ENCODE measurements at regions not wholly inside any gene's neighbourhood (a gene's known extent, or its start where the extent isn't known, plus 50 kb on each side); places are given as distances from the start of the nearest gene placed in this dataset.
"Not testable (repeated sequence)": the region's sequence is repeated elsewhere in the genome, so short reads cannot be mapped to it uniquely, and the experiment has no call there.

DNA sequence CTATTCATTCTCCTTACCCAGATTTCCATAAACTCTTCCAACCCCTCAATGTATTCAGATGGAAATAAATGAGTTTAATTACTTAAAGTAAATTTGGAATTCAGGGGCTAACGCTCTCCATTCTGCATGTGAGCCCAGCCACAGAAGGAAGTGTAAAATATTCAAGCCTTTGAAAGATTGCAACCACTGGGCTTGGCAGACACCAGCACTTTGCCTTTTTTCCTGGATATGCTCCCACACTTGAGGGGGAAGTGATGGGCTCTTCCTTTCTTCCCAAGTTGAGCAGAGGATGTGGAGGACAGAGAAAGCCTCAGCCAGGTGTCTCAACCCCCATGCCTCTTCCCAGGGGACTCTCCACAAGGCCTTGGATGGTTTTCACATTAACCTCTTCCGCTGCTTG is 825.1 kb upstream of the EEF2KMT start:
- no peak for DNase-seq

DNA sequence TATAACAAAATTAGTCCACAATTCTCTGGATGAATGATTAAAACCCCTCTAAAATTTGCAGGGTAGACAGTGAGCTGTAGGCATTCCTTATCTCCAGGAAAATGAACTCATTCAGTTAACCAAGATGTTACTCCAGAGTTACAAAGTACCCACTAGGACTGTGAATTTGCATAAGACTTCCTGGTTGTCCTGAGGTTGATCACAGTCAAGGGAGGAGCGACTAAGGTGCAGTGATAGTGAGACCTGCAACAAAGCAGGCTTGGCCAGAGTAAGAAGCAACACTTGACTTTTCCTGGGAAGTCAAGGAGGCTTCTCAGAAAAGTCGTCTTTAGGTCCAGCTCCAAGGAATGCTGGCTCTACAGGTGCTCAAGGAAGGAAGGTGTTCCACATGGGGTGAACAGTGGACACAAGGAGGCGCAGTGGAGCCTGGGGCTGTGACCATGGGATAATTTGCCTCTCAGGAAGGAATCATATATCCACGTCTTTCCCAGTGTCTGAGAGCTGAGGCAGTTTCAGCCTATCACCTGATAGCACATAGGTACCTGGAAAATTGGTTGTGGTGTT is 821.1 kb upstream of the EEF2KMT start:
- no peak for DNase-seq

DNA sequence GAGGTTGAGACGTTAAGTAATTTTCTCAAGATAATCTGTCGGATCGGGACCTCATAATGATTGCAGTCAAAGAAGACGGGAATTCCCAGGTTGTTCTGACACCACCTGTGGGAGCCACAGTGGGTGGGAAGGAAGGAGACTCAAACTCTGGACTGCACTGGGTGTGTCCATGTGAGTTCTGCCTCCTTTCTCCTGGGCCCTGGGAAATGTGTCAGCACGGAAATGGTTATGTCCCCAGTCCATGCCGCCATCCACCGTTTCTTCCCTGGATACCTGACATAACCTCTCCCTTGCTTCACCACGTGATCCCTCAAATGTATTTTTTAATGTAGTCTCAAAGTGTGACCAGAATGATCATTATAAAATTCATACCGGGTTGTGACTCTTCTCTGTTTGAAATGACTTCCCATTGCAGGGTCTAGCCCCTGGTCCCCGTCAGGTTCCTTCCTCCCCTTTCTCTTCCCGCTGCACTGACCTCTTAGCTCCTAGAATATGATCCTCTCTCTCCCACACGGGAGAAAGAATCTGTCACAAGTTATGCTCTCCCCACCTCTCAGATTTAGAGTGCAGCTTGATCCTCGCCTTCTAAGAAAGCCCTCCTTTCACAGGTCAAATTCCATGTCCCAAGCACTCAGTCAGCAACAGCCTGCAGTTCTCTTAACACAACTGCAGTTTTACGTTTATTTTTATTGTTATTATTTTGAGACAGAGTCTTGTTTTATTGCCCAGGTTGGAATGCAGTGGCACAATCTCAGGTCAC is 820.0 kb upstream of the EEF2KMT start:
- no peak for DNase-seq

DNA sequence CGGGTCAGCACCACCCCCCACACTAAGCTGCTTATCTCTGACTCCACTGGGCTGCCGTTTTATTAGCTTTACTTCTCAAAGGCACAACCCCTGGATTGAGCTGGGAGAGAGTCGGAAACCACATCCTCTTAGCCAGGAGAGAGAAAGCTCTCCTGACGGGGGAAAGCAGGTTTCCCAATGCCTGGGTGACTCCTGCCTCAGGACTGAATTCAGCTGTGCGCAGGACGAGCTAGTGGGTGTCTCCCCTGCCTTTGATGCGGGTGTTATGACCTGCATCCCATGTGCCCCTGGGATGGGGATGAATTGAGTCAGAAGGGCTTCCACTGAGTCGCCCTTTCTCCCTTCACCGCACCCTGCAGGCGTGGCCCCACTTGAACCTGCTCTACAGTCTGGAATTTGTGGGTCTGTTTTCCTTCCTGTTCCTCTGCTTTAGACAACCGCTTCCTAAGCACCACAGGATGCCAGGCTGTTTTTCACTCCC is 819.2 kb upstream of the EEF2KMT start:
- DNase-seq = no peak

DNA sequence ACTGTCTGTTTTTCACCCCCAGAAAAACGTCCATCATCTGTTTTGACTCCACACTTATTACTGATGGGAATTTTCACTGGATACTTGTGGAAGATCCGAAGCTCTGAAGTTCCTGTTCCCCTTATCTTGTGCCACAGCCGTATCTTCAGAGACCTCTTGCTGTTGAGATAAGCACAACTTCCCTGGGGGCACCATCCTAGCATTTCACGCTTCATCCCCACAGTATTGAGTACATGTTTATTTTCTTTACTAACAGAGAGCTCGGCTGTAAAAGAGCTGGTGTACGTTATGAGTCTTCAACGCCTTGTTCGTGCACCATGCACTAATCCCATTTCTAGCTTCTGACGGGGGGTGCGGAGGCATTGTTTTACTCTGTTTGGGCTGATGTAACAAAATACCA is 813.6 kb upstream of the EEF2KMT start:
- DNase-seq = no peak

DNA sequence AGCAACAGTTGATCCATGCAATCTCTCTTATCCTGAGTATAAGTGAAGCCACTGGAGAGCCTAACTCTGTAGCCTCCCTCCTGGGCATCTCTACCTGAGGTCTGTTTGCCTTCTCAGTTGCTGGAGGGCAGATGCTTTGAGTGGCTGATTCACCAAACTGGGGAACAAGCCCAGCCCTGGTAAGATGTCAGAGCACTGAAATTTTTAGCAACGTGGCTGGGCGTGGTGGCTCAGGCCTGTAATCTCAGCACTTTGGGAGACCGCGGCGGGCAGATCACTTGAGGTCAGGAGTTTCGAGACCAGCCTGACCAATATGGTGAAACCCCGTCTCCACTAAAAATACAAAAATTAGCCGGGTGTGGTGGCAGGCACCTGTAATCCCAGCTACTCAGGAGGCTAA is 812.0 kb upstream of the EEF2KMT start:
- DNase-seq = not testable (repeated sequence)

DNA sequence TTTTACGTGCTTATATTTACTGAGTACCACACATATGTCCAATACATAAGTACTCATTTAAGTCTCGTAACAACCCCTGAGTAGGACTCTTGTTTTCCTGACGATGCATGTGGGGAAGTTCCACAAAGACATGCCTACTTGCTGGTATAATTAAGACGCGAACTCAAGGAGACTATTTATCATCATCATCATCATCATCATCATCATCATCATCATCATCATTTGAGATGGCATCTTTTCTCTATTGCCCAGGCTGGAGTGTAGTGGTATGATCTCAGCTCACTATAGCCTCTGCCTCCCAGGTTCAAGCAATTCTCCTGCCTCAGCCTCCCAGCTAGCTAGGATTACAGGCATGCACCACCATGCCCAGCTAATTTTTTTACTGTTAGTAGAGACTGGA is 809.9 kb upstream of the EEF2KMT start:
- no peak for DNase-seq

DNA sequence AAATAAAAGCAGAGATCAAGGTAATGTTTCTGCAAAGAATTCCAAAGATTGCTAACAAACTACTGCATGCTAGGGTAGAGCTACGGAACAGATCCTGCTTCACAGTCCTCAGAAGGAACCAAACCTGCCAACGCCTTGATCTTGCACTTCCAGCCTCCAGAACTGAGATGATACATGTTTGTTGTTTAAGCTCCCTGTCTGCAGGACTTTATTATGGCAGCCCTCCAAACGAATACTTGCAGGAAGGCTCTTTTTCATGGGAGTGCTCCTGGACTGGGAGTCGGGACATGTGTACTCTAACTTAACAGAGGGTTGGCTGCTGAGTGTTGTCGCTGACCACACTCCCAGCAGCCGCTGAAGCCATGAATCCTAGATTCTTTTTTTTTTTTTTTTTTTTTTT is 808.8 kb upstream of the EEF2KMT start:
- DNase-seq = no peak

DNA sequence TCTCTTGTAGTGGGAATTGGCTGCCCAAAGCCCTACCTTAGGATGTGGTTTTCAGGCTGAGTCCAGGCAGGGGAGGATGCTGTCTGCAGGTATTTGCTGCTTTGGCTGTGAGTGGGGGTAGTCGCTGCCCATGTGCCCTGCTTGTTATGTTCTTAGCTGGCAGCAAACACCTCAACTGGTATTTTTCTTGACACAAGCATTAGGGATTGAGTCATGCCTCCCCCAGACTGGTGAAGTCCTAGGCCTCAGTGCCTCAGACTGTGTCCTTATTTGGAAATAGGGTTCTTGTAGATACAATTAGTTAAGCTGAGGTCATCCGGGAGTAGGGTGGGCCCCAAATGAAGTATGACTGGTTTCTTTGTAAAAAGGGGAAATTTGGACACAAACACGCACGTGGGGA is 808.3 kb upstream of the EEF2KMT start:
- DNase-seq = no peak

DNA sequence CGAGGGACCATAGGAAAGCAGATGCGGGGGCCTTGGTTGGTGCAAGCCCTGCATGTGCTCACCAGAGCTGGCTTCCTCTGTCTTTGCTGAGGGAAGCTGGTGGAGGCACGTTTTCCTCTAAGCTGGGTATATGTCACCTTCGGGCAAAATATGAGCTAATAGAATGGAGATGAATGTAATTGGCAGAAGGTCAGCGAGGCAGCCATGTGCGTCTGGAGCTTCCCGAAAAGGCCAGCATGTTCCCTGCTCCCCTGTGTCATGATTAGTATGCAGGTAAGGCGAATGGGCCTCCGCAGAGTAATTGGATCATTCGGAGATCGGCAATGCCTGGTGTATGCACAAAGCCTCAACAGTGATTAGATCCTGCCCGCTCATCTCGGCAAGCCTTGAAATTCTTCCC is 806.2 kb upstream of the EEF2KMT start:
- DNase-seq = no peak

DNA sequence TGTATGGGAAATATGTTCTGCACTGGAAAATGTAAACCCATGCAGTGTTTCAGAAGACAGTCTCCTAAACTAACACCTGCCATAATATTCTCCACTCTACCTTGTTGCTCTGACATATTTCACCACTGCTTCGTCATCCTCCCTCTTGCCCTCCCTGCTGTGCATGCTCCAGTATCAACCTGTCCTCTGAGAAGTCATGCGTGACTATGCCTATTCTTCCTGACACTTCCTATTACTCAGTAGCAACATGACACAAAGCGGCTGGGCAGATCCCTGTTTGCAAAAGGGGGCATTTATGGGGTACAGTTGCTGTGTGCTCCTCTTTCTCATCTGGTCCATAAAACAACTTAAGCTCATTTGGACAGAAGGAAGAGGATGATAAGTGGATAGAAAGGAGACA is 805.6 kb upstream of the EEF2KMT start:
- no peak for DNase-seq

DNA sequence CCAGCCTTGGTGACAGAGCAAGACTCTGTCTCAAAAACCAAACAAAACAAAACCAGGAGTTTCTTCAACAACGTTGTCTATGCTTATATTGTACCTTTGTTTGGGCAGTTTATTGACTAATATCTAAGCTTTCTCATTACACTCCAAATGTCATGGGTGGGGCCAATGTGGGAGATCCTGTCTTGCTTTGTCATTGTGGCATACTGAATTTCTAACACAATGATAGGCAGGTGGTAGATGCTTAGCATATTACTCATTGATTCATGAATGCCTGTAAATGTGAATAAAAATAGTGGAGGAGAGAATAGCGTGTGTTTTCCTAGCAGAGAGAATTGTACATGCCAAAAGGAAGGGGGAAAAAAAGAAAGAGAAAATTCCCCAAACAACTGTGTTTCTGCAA is 802.5 kb upstream of the EEF2KMT start:
- DNase-seq = no peak

DNA sequence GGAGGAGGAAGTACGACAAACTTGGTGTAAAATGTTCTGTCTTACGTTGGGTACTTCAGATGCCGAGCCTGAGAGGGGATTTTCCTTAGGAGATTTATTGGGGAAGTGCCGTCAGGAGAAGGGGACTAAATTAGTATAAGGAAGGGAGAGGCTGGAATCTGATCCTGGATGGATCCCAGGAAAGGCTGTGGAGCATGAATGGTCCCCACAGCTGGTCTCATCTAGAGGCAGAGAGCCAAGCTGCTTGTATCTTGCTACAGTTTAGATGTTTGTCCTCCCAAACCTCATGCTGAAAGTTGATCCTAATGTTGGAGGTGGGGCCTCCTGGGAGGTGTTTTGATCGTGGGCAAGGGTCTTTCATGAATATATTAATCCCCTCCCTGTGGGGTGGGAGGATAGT is 798.4 kb upstream of the EEF2KMT start:
- no peak for DNase-seq

DNA sequence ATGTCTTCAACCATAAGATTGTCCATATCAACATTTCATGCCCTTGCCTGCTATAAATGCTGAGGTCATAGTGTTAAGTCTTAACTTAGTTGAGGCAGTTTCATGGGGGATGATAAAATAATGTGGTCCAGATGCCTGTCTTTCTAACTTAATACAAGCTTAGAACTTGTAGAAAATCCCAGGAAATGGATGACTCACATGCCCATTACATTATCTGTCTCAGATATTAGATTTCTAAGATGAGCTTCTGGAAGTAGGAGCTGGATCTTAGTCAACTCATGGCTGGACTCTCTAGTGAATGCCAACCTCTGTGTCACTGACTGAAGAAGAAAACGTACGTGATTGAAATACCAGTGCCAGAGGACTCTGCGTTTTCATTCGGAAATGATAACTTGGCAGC is 797.5 kb upstream of the EEF2KMT start:
- DNase-seq = no peak

DNA sequence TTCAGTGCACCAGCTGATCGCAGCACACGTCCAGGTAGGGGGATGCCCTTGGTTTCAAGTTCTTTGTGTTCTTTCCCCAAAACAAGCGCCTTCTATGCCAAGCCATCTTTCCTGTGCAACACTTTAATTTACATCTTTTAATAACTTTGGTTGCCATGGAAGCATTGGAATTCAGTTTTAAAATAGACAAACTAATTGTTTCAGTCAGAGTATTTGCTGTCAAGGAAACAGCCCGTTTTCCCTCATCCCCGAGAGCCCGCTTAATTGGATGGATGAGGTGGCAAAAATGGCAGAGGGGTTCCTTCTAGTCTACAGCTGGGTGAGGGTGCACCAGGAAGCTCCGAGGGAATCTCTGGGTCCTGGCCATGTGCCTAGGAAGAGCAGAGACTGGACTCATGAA is 793.7 kb upstream of the EEF2KMT start:
- no peak for DNase-seq

DNA sequence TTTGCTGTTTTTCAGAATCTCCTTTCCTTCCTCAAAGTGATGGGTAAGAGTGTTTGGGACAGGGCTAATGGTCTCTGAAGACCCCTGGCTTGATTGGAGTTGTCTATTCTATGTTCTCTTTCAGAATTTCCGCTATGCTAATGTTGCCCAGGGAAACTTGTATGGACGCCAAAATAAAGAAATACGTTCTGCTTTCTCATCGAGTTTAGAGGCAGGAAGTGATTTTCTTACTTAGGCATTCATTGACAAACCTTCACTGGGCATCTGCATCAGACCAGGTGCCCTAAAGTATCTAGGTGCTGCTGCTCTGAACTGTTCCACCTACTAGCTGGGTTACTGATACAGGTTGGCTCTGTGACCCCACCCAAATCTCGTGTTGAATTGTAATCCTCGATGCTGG is 787.9 kb upstream of the EEF2KMT start:
- no peak for DNase-seq

DNA sequence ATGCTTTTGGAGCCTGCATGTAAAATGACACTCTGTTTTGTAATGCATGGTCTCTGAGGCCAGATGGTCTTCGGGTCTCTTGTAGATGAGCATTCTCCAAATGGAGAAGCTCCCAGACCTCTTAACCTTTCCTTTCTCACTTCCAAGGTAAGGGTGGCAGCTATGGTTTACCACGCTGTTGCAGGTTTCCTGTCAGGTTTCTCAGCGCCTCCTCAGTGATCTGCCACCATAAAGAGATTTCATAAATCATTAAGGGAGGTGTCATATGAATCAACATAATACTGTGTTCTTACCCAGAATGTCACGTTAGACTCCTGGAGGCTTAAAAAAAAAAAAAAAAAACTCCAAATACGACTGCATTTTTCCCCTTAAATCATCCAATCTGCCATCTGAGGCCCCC is 787.4 kb upstream of the EEF2KMT start:
- DNase-seq = no peak

DNA sequence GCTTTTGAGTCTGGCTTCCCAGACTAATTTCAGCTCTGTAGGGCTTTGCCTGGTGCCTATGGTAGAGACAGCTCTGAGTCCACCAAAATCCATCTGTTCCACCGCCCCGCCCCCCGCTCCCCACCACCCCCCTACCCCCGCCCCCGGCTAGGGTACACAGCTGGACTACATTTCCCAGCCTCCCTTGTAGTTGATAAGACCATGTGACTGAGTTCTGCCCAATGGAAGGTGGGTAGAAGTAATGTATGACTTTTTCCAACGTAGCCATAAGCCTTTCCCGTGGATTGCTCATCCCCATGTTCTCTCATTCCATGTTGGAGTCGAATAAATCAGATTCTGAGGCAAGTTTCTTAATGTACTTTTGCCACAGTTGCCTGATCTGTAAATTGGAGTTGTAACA is 786.7 kb upstream of the EEF2KMT start:
- no peak for DNase-seq

DNA sequence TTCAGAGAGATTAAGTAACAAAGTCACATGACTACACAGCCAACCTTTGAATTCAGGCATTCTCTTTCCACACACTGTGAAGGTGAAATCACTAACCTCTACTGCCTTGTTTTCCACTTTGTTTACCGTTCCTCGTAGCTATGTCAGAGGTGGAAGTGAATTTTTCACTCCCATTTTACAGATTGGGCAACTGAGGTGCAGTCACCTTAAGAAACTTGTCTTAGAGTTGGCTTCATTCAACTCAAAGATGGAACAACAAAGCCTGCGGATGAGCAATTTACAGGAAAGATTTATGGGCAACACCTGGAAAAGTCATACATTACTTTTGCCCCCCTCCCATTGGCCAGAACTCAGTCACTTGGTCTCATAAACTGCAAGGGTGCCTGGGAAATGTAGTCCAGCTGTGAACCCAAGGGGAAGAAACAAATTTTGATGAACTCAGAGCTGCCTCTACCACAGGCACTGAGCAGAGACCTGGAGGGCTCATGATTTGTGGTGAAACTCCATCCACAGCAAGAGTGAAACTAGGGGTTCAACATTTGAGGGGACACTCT is 784.6 kb upstream of the EEF2KMT start:
- DNase-seq = no peak

DNA sequence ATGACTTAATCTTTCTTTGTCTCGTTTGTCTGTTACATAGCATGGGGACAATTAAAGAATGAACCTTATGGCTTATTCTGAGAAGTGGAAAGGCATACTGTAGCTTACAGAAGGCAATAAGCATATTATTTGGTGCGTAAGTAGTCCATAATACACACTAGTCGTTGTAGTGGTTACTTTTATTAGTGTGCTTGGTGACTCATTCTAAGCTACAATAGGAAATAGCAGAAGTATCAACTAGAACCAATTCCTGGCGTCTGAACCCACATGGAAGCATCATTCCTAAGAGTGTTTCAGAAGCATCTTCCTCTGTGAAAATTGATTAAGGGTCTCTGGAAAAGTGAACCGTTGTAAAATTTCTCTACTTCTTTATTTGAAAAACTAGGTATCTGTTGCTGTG is 777.8 kb upstream of the EEF2KMT start:
- no peak for DNase-seq

DNA sequence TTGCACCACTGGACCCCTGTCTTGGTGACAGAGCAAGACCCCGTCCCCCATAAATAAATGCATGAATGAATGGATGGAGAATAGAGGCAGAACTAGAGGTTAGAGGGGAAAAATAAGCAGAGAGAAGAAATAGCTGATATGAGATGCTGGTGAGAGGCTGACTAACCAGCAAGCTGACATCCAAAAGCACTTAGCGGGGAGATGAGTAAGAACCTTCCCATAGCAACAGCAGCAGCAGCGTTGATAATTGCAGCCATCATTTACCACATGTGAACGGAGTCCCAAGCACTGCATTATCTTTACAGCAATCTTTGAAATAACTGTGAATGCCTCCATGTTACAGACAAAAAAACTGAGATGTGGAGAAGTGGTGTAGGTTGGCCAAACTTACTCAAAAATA is 777.3 kb upstream of the EEF2KMT start:
- no peak for DNase-seq

DNA sequence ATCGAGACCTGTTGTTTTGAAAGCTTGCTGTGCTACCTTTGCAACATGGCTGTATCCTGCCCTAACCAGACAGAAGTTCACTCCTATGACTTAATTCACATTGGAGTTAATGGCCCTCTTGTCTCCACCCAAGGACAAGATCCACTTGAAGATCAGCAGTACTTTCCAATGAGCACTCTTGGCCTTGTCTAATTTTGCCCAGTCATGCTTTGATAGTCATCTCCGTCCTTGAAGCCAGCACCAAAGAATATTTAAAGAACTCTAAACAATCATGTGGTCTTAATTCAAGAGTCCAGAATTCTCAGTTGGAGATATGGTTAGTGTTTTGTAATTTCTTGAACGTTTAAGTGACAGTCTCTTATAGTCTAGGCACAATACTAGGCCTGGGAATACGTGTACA is 775.6 kb upstream of the EEF2KMT start:
- no peak for DNase-seq

DNA sequence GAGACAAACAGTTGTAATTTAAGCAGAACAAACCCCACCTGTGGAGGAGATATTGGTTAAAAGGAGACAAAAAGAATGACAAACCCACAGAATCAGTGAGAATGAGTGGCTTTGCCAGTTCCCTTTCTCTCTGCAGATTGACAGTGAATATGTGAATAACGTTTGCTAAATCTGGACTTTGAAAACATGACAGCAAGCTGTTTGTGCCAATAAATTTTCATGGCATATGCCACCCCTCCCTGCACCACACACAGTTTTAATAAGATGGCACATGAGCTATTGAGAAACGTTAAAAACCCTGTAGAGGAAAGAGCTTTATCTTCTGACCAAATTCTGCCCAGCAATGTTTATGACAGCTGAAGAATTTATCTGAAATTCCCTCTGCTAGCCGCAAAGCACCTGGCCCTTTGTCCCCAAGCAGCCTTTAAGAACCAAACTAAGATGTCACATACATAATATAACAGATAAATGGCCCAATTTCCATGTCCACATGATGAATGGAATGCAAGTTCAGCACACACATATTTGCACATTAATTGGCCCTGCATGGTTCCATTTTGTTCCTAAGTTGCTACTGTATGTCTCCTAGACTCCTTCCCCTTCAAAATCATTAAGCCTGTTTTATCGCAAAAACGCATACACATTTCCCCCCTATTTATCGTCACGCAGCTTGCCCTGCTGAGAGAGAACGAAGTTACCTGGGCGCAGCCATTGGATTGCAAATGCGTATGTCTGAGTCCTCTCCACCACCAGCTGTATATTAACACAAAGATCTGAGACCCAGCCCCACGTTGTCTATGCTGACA is 773.5 kb upstream of the EEF2KMT start:
- DNase-seq = no peak

DNA sequence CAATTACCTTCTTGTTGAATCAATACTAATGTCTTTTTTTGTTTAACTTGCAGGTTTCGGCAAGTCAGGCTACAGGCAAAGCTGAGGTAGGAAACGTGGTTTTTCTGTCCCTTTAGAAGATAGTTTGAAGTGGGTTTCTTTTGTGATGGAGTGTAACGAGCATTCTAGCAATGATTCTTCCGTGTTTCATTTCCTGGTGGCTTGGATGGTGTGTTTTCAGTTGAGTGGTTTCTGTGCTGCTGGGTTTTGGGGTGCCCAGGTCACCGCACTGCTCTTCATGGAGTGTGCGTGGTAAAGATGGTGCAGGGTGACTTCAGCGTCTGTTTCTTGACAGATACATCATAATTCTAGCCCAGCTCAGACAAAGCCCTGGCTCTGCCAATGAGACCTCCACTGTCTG is 769.7 kb upstream of the EEF2KMT start:
- no peak for DNase-seq

All from stimulated activated CD4-positive, alpha-beta T cell treated with anti-CD3 and anti-CD28 coated beads, Interleukin-4, amount 100 ng/mL, for 4 hours (primary cell).